HCT116 (cell line): ENCODE measurements at regions not wholly inside any gene's neighbourhood (a gene's known extent, or its start where the extent isn't known, plus 50 kb on each side); places are given as distances from the start of the nearest gene placed in this dataset.
A peak's percentile ranks its signal among the peaks of the same experiment; 100 is the strongest.

Source experiments
- ATAC-seq: fragments of 200-7000 bp; cut with Tn5 transposase; 2 replicates; pipeline ENCODE4 v1.9.1; 2020; ENCODE audit warnings: mild to moderate bottlenecking, moderate library complexity
- BruUV-seq: library from RNA; stranded (reverse); fragments of 400-500 nt; replicated peaks from 2 replicates; lab custom pipeline; 2021; lab: Mats Ljungman, UMichigan
- CTCF ChIA-PET: fragments of 300-600 bp; sonication (Branson Sonifier 250); formaldehyde crosslinking; loops from one replicate; lab custom pipeline; 2021; ENCODE audit warnings: antibody characterized with exemption; lab: Charles Lee
- POLR2A ChIA-PET: fragments of 300-600, 350-600 bp; sonication (Branson Sonifier 250); formaldehyde crosslinking; loops from one replicate; lab custom pipeline; 2021; ENCODE audit warnings: antibody characterized with exemption; lab: Charles Lee
- RAD21 ChIA-PET, 2 experiments: fragments of 300-600 bp; sonication (Branson Sonifier 250); formaldehyde crosslinking; loops; one replicate each; lab custom pipeline; 2023; ENCODE audit warnings: low total read pairs in 2 of 2; ENCODE audit not compliant: uncharacterized antibody in 2 of 2, unreplicated experiment in 2 of 2, low non-redundant PET in 1 of 2; lab: Charles Lee
- DNase-seq: peaks from one replicate; pipeline ENCODE4 v3.0.0-alpha.2; 2010; ENCODE audit warnings: low read depth, low spot score
- H2AFZ ChIP-seq: fragments of 200-600 bp; shearing (Covaris generic), sonication (generic); 2 replicates; pipeline ENCODE4 v1.6.1; 2017; ENCODE audit warnings: low read depth, mixed run types, mixed read lengths, antibody characterized with exemption, low read length; ENCODE audit not compliant: poor library complexity, severe bottlenecking
- H3K27ac ChIP-seq: 2 replicates; pipeline ENCODE4 v1.5.1; 2012; ENCODE audit warnings: low read depth, low read length
- H3K27me3 ChIP-seq: fragments of 200-600 bp; sonication (generic); 2 replicates; pipeline ENCODE4 v1.6.1; 2016; ENCODE audit warnings: mixed run types, low read length, mixed read lengths; ENCODE audit not compliant: insufficient read depth
- H3K36me3 ChIP-seq, 2 experiments: fragments of 200-500 bp in 1 of 2; fragments of 200-600 bp in 1 of 2; sonication (Bioruptor generic) in 1 of 2; sonication (generic) in 1 of 2; 2 replicates each; pipeline versions ENCODE4 v1.5.1 to v1.6.1; 2014 to 2016; ENCODE audit warnings: low read length in 2 of 2, inconsistent platforms in 1 of 2, mixed read lengths in 1 of 2, mixed run types in 1 of 2; ENCODE audit not compliant: insufficient read depth in 2 of 2, control insufficient read depth in 1 of 2
- H3K4me1 ChIP-seq, 2 experiments: fragments of 200-600 bp in 1 of 2; sonication (generic) in 1 of 2; 2 replicates each; pipeline versions ENCODE4 v1.5.1 to v1.6.1; 2012 to 2017; ENCODE audit warnings: low read length in 2 of 2, inconsistent platforms in 1 of 2, mild to moderate bottlenecking in 1 of 2, mixed read lengths in 1 of 2, mixed run types in 1 of 2, moderate library complexity in 1 of 2; ENCODE audit not compliant: insufficient read depth in 2 of 2, control insufficient read depth in 1 of 2
- H3K4me2 ChIP-seq: fragments of 200-600 bp; sonication (generic); 2 replicates; pipeline ENCODE4 v1.6.1; 2017; ENCODE audit warnings: mixed run types, low read length, mixed read lengths
- H3K4me3 ChIP-seq, 2 experiments: fragments of 200-600 bp in 1 of 2; sonication (generic) in 1 of 2; replicated peaks in 1 of 2; 2 replicates each; pipeline ENCODE4 v1.5.1; 2011 to 2016; ENCODE audit warnings: low read length in 2 of 2, control low read depth in 1 of 2, low read depth in 1 of 2, mild to moderate bottlenecking in 1 of 2, mixed read lengths in 1 of 2, mixed run types in 1 of 2
- H3K79me2 ChIP-seq: fragments of 200-600 bp; sonication (generic); 2 replicates; pipeline ENCODE4 v1.6.1; 2017; ENCODE audit warnings: mild to moderate bottlenecking, mixed run types, low read length, moderate library complexity, mixed read lengths; ENCODE audit not compliant: insufficient read depth
- H3K9ac ChIP-seq: fragments of 200-600 bp; sonication (generic); 2 replicates; pipeline ENCODE4 v1.6.1; 2016; ENCODE audit warnings: low read length, mixed read lengths
- H3K9me2 ChIP-seq: fragments of 200-600 bp; sonication (generic), shearing (Covaris generic); 2 replicates; pipeline ENCODE4 v1.6.1; 2017; ENCODE audit warnings: mixed run types, mild to moderate bottlenecking, moderate library complexity; ENCODE audit not compliant: insufficient read depth
- H3K9me3 ChIP-seq, 2 experiments: fragments of 200-500 bp in 1 of 2; fragments of 200-600 bp in 1 of 2; sonication (Bioruptor generic) in 1 of 2; sonication (generic) in 1 of 2; 2 replicates each; pipeline ENCODE4 v1.6.1; 2014 to 2017; ENCODE audit warnings: low read length in 2 of 2, mixed read lengths in 2 of 2, inconsistent platforms in 1 of 2, low read depth in 1 of 2, mild to moderate bottlenecking in 1 of 2, mixed run types in 1 of 2, moderate library complexity in 1 of 2; ENCODE audit not compliant: control insufficient read depth in 1 of 2, insufficient read depth in 1 of 2
- H4K20me1 ChIP-seq: fragments of 200-600 bp; sonication (generic), shearing (Covaris generic); 2 replicates; pipeline ENCODE4 v1.6.1; 2017; ENCODE audit warnings: mixed run types, mild to moderate bottlenecking, moderate library complexity; ENCODE audit not compliant: insufficient read depth
- CBX3 ChIP-seq: IDR thresholded peaks from 2 replicates; pipeline ENCODE4 v1.6.1; 2012; ENCODE audit warnings: low read depth
- EZH2 ChIP-seq: fragments of 200-600 bp; sonication (generic); IDR thresholded peaks from 2 replicates; pipeline ENCODE4 v1.6.1; 2017; ENCODE audit warnings: antibody characterized with exemption, mixed run types
- EZH2phosphoT487 ChIP-seq: fragments of 200-600 bp; IDR thresholded peaks from 2 replicates; pipeline ENCODE4 v1.6.1; 2018; ENCODE audit warnings: antibody characterized with exemption, borderline replicate concordance
- YY1 ChIP-seq: IDR thresholded peaks from 2 replicates; pipeline ENCODE4 v1.6.1; 2011; ENCODE audit warnings: low read length, low read depth, moderate library complexity, mild to moderate bottlenecking; ENCODE audit not compliant: insufficient replicate concordance; ENCODE audit errors: extremely low read depth
- ZNF274 ChIP-seq: fragments of 200-500 bp; sonication (Bioruptor generic); IDR thresholded peaks from 2 replicates; pipeline ENCODE4 v1.6.1; 2014; ENCODE audit warnings: mild to moderate bottlenecking, low read depth, low read length, inconsistent platforms
- intact Hi-C: fragments of 100-400 bp; cut with micrococcal nuclease; formaldehyde crosslinking; loops from 2 replicates; pipeline ENCODE4 v1.10.0; 2022
- TF ChIP-seq, protein P1 (sequence below): IDR thresholded peaks from 2 replicates; pipeline ENCODE4 v1.6.1; 2012; ENCODE audit warnings: low read depth

DNA sequence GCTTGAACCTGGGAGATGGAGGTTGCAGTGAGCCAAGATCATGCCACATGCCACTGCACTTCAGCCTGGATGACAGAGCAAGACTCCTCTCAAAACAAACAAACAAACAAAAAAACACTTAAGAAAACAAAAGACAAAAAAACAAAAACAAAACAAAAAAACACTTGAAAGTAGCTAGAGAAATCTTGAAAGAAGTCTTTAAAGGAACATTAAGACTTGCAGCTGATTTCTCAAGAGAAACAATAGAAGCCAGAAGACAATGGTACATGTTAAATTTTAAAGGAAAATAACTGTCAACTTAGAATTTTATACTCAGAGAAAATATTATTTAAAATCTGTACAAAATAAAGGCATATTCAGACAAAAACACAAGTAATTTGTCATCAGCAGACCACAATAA, 71.3 kb downstream of the HLX start:
- Histone ChIP-seq H3K79me2 (no peaks in the 10 kb centered on the region), H3K4me2 (no peak overlapping the region), H2AFZ (no peak overlapping the region), H3K27ac (no peak overlapping the region), H3K9ac (no peak overlapping the region), H3K9me2 (no peaks in the 10 kb centered on the region), H4K20me1 (no peaks in the 10 kb centered on the region), H3K36me3 (no peaks in the 10 kb centered on the region), H3K4me3 (no peak overlapping the region), H3K27me3 (no peaks in the 10 kb centered on the region), H3K4me1 (no peaks in the 10 kb centered on the region), H3K9me3 (peaks cover 0 to 4% of the 10 kb centered on the region in 2 experiments; a peak in 2 of 4 replicates)
- ChIA-PET RAD21 (no interaction called here), CTCF (no interaction called here), POLR2A (no interaction called here)
- ATAC-seq (no peak), DNase-seq (no peak)
- BruUV-seq = no TSS peak
- intact Hi-C loops = no loop called here
- no peak for TF ChIP-seq EZH2
- TF ChIP-seq, protein P1, sequence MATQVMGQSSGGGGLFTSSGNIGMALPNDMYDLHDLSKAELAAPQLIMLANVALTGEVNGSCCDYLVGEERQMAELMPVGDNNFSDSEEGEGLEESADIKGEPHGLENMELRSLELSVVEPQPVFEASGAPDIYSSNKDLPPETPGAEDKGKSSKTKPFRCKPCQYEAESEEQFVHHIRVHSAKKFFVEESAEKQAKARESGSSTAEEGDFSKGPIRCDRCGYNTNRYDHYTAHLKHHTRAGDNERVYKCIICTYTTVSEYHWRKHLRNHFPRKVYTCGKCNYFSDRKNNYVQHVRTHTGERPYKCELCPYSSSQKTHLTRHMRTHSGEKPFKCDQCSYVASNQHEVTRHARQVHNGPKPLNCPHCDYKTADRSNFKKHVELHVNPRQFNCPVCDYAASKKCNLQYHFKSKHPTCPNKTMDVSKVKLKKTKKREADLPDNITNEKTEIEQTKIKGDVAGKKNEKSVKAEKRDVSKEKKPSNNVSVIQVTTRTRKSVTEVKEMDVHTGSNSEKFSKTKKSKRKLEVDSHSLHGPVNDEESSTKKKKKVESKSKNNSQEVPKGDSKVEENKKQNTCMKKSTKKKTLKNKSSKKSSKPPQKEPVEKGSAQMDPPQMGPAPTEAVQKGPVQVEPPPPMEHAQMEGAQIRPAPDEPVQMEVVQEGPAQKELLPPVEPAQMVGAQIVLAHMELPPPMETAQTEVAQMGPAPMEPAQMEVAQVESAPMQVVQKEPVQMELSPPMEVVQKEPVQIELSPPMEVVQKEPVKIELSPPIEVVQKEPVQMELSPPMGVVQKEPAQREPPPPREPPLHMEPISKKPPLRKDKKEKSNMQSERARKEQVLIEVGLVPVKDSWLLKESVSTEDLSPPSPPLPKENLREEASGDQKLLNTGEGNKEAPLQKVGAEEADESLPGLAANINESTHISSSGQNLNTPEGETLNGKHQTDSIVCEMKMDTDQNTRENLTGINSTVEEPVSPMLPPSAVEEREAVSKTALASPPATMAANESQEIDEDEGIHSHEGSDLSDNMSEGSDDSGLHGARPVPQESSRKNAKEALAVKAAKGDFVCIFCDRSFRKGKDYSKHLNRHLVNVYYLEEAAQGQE = no peak
- TF ChIP-seq EZH2phosphoT487 = no peak
- peak; percentile 60; the same call in 1 of the 2 replicates for TF ChIP-seq CBX3
- TF ChIP-seq YY1 = no peak
- TF ChIP-seq ZNF274 = no peak
